ENCODE measurements at regions not wholly inside any gene's neighbourhood (a gene's known extent, or its start where the extent isn't known, plus 50 kb on each side); places are given as distances from the start of the nearest gene placed in this dataset.

- TF ChIP-seq, protein P1, sequence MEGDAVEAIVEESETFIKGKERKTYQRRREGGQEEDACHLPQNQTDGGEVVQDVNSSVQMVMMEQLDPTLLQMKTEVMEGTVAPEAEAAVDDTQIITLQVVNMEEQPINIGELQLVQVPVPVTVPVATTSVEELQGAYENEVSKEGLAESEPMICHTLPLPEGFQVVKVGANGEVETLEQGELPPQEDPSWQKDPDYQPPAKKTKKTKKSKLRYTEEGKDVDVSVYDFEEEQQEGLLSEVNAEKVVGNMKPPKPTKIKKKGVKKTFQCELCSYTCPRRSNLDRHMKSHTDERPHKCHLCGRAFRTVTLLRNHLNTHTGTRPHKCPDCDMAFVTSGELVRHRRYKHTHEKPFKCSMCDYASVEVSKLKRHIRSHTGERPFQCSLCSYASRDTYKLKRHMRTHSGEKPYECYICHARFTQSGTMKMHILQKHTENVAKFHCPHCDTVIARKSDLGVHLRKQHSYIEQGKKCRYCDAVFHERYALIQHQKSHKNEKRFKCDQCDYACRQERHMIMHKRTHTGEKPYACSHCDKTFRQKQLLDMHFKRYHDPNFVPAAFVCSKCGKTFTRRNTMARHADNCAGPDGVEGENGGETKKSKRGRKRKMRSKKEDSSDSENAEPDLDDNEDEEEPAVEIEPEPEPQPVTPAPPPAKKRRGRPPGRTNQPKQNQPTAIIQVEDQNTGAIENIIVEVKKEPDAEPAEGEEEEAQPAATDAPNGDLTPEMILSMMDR (IDR thresholded peaks at IDR 0.05; ENCODE audit: borderline replicate concordance, control extremely low read depth, extremely low read depth, insufficient read depth, missing control alignments), result no peak
- no peak for DNase-seq (ENCODE audit: low spot score)
- in situ Hi-C loops (cut with MboI; ENCODE audit: low sequenced_read_pairs, unreplicated experiment), result no loop called here
These were observed 112.3 kb upstream of the PHYHIPL start for GRCh38 chr10:59064080-59064692.

DNA sequence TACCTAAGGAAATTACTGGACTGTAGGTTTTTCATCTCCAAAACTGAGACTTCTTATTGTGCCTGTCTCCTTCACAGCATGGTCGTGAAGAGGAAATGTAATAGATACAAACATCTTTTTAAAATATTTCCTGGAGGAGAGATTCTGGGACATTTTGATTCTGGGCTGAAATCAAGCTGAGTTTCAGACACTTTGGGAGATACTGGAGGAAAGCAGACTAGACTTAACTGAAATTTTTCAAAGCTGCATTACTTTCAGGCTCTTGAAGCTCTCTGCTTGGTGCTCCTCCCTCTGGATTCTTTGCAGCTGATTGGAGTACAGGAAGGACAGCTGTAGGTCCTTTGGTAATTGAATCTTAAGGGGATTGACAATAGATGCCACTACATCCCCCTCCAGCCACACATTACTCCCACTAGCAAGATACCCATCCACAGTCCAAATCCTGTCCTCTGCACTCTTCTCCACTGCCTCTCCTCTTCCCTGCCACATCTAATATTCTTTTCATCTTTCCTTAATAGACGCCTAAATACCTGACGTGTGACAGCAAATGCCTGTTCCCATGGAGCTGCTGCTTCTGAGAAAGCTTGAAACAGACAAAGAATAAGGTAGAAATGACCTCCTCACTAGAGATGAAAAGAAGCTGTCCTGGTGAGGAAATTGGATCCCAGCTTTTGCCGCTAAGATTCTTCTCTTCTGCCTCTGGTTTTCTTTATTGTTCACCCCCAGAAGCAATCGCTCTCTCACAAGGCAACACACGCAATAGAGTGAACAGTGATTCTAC, 111.5 kb upstream of the PHYHIPL start:
- DNase-seq (ENCODE audit: low spot score), result no peak
- TF ChIP-seq, protein P1 (IDR thresholded peaks at IDR 0.05; ENCODE audit: borderline replicate concordance, control extremely low read depth, extremely low read depth, insufficient read depth, missing control alignments), result no peak
- in situ Hi-C loops (cut with MboI; ENCODE audit: low sequenced_read_pairs, unreplicated experiment), result no loop called here

GRCh38 chr10:59068581-59069191, 107.8 kb upstream of the PHYHIPL start:
- in situ Hi-C loops (cut with MboI; ENCODE audit: low sequenced_read_pairs, unreplicated experiment), result no loop called here
- TF ChIP-seq, protein P1 (IDR thresholded peaks at IDR 0.05; ENCODE audit: borderline replicate concordance, control extremely low read depth, extremely low read depth, insufficient read depth, missing control alignments), result no peak
- DNase-seq (ENCODE audit: low spot score), result no peak

DNA sequence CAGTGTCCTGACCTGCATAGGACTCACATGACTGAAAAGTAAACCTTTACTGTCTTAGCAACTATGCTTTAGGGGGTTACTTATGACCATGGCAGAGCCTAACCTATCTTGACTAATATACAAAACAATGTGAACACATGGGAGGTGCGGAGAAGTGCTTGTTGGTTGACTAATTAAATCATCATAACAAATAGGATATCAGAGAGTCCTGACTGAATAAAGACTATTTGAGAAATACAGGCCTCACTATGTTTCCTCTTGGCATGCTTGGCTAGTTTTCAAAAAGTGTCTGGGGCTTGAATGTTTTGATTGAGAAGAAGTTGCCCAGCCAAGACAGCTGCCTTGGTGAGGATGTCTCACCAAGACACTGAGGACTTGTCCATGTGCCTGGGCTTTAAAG, 104.4 kb upstream of the PHYHIPL start:
- TF ChIP-seq, protein P1 (IDR thresholded peaks at IDR 0.05; ENCODE audit: borderline replicate concordance, control extremely low read depth, extremely low read depth, insufficient read depth, missing control alignments), result no peak
- in situ Hi-C loops (cut with MboI; ENCODE audit: low sequenced_read_pairs, unreplicated experiment), result no loop called here
- DNase-seq (ENCODE audit: low spot score), result no peak

GRCh38 chr10:59073456-59074053, 102.9 kb upstream of the PHYHIPL start:
- in situ Hi-C loops (cut with MboI; ENCODE audit: low sequenced_read_pairs, unreplicated experiment), result no loop called here
- TF ChIP-seq, protein P1 (IDR thresholded peaks at IDR 0.05; ENCODE audit: borderline replicate concordance, control extremely low read depth, extremely low read depth, insufficient read depth, missing control alignments), result no peak
- no peak for DNase-seq (ENCODE audit: low spot score)

DNA sequence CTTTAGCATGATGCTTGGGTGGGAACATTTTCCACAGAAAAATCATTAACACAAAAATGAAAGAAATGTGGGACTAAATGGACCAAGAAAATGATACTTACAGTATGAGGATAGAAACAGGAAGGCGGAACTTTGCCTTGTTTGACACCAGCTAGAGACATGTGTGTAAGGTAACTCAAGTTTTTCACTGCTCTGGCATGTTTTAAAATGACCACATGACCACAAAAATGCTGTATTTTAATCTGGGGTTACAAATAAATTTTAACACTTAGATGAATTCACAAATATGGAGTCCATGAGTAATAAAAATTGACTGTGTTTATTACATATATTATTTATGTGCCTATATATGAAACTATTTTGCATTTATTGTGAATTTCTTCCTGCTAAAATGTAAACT, 100.9 kb upstream of the PHYHIPL start:
- TF ChIP-seq, protein P1 (IDR thresholded peaks at IDR 0.05; ENCODE audit: borderline replicate concordance, control extremely low read depth, extremely low read depth, insufficient read depth, missing control alignments), result no peak
- no peak for DNase-seq (ENCODE audit: low spot score)
- in situ Hi-C loops (cut with MboI; ENCODE audit: low sequenced_read_pairs, unreplicated experiment), result no loop called here
